HG03432 (cell line): ENCODE measurements at regions not wholly inside any gene's neighbourhood (a gene's known extent, or its start where the extent isn't known, plus 50 kb on each side); places are given as distances from the start of the nearest gene placed in this dataset.

ENCODE experiments used
- ATAC-seq: cut with Tn5 transposase; IDR thresholded peaks from one replicate; pipeline ENCODE4 v1.9.1; 2021; ENCODE audit warnings: mild to moderate bottlenecking, moderate library complexity; ENCODE audit not compliant: unreplicated experiment

DNA sequence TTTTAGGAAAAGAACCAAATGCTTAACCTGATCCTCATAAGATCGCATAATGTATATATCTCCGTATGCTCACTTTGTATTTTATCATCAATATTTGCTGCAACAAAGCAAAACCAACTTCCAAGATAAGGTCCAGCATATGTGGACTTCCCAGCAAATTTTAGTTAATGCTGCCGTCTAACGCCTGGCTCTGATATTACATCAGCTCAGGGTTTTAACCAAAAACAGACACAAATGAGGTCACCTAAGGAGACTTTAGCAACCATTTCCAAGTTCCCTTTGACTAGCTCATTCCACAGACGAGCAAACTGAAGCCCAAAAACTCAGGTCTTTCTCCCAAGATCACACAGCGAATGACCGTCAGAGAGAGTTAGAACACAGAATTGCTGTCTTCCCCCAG is 59.4 kb upstream of the UCN3 start:
- ATAC-seq: no peak

DNA sequence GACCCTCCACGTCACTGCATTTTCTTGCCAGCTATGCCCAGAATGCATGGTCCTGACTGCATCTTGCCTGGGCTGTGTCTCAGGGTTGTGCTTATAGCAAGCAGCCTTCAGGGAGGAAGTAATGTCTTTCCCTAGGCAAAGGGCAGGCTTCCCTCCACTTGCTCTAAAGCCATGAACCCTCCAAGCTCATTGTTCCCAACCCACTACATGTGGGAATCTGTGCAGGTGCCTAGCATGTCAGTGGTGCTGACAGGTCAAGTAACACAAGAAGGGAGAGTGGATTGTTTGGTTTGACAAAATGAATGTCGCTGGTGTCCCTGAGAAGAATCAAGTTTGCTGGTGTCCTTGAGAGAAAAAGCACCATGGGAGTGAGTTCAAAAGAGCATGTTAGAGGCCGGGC is 53.9 kb upstream of the UCN3 start:
- no peak for ATAC-seq

DNA sequence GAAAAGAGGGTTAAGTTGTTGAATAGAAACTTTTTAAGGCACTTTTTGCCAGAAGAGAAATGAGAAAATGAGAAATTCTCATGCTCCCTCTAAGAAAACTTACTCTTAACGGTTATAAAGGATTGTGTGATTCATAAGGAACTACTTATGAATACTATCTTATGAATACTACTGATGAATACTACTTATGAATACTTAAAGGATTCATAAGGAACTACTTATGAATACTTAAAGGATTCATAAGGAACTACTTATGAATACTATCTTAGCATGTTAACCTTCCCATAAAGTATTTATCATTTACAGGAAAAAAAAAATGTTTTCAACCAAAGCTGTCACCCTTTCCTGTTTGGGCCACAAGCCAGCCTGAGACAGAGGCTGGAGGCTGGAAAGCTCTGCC is 53.1 kb upstream of the UCN3 start:
- ATAC-seq: no peak

DNA sequence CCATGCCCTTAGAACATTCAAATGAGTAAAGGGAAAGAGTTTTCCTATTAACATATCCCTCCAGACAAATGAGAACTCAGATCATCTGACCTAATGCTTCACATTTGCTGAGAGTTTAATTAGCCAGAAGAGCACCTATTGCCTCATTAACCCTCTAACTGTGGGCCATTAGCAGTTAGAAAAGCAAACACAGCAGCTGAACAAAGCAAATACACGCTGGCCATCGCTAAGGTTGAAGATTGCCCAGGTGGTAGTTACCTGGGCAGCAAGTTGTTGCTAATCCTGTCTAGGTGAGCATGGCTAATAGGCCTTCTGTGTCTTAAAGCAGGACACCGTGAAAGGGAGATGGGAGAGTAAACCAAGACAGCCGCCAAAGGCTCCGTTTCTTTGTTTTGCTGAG is 49.9 kb upstream of the UCN3 start:
- no peak for ATAC-seq
